ENCODE measurements at regions not wholly inside any gene's neighbourhood (a gene's known extent, or its start where the extent isn't known, plus 50 kb on each side); places are given as distances from the start of the nearest gene placed in this dataset.

- no peak for TF ChIP-seq ZFAT (CRISPR knock-in tag; conservative IDR thresholded peaks at IDR 0.05)
Observed at GRCh38 chr2:199590321-199591203, 132.8 kb upstream of the SATB2 start (continued).

GRCh38 chr2:199589306-199589705 lies 131.6 kb upstream of the SATB2 start:
- intact Hi-C loops (cut with micrococcal nuclease; ENCODE audit: unreplicated experiment) (no loop called here), in situ Hi-C loops (cut with HindIII; ENCODE audit: extremely low pct_ligation_motif_present, low pct_unique_long_range_greater_than_20kb) (no loop called here)
- H2AFZ ChIP-seq (ENCODE audit: low read length), result no peak overlapping the region
- ChIA-PET CTCF (ENCODE audit: low intra/inter-chr PET ratio, low total read pairs) (no interaction called here), POLR2A (no interaction called here)
- H3K4me1 ChIP-seq (ENCODE audit: insufficient read depth, low read length), result no peaks in the 10 kb centered on the region
- no TSS peak for BruUV-seq (replicated peaks)
- 55% methylated on average over 11 of the region's 11 CpGs for WGBS (ENCODE audit: low lambda C conversion rate)
- TF ChIP-seq SALL2 (CRISPR knock-in tag; IDR thresholded peaks at IDR 0.05), result no peak
- TF ChIP-seq SP1 (IDR thresholded peaks at IDR 0.05), result no peak
- TF ChIP-seq SP1 (CRISPR knock-in tag; IDR thresholded peaks at IDR 0.05), result no peak
- TF ChIP-seq ZNF740 (CRISPR knock-in tag; IDR thresholded peaks at IDR 0.05), result no peak
- TF ChIP-seq SYNCRIP (IDR thresholded peaks at IDR 0.05; ENCODE audit: insufficient read depth, low read depth, low read length), result no peak
- no peak for TF ChIP-seq RNF2 (conservative IDR thresholded peaks at IDR 0.05; ENCODE audit: low read depth)
- no peak for TF ChIP-seq ZNF569 (CRISPR knock-in tag; IDR thresholded peaks at IDR 0.05; ENCODE audit: borderline replicate concordance)
- no peaks in the 10 kb centered on the region for H4K20me1 ChIP-seq (ENCODE audit: insufficient read depth, low read length)
- no peak overlapping the region for H3K4me2 ChIP-seq (ENCODE audit: low read depth, low read length)
- no peak overlapping the region for H3K27ac ChIP-seq (ENCODE audit: extremely low read length, insufficient read depth, low read length)
- H3K9me3 ChIP-seq (ENCODE audit: low read length), result no peaks in the 10 kb centered on the region
- no peak for DNase-seq (ENCODE audit: low spot score)
- no peak for FAIRE-seq
- no peaks in the 10 kb centered on the region for H3K36me3 ChIP-seq (replicated peaks in 1 of 2; ENCODE audit: control insufficient read depth in 1 of 2, insufficient read depth in 2 of 2, low read length in 2 of 2)
- H3K79me2 ChIP-seq (ENCODE audit: insufficient read depth, low read length), result no peaks in the 10 kb centered on the region
- no peak overlapping the region for H3K4me3 ChIP-seq (replicated peaks in 1 of 3; ENCODE audit: insufficient read depth in 1 of 3, low read depth in 2 of 3, low read length in 3 of 3)
- H3K9ac ChIP-seq (ENCODE audit: insufficient read depth, low read depth, low read length), result no peak overlapping the region
- no peaks in the 10 kb centered on the region; a peak in 1 of 5 replicates for H3K27me3 ChIP-seq (ENCODE audit: control insufficient read depth in 1 of 2, insufficient read depth in 2 of 2, low read length in 2 of 2)
- ATAC-seq, result no peak
